Eye (tissue), 1 donor: ENCODE measurements at regions not wholly inside any gene's neighbourhood (a gene's known extent, or its start where the extent isn't known, plus 50 kb on each side); places are given as distances from the start of the nearest gene placed in this dataset.

Experiments used
- DNase-seq: peaks from one replicate; pipeline ENCODE4 v3.0.0-alpha.2; 2015

GRCh38 chr20:40203032-40203431 lies 486.0 kb downstream of the MAFB start:
- no peak for DNase-seq

- peak; percentile 67 for DNase-seq
Measured at GRCh38 chr20:40197691-40198090, 491.3 kb downstream of the MAFB start.

GRCh38 chr20:40196846-40197436 lies 492.1 kb downstream of the MAFB start:
- DNase-seq = peak; percentile 9

GRCh38 chr20:40195742-40196141 lies 493.3 kb downstream of the MAFB start:
- DNase-seq = no peak

- no peak for DNase-seq
Measured at GRCh38 chr20:40192529-40192928, 496.5 kb downstream of the MAFB start.

- DNase-seq = no peak
Measured at GRCh38 chr20:40192081-40192480, 497.0 kb downstream of the MAFB start.

- DNase-seq = no peak
Measured at GRCh38 chr20:40191573-40191972, 497.5 kb downstream of the MAFB start.

GRCh38 chr20:40189621-40190020 lies 499.4 kb downstream of the MAFB start:
- no peak for DNase-seq

- no peak for DNase-seq
Measured at GRCh38 chr20:40188319-40188718, 500.7 kb downstream of the MAFB start.

GRCh38 chr20:40186826-40187225 lies 502.2 kb downstream of the MAFB start:
- DNase-seq = no peak

GRCh38 chr20:40181676-40182075 lies 507.4 kb downstream of the MAFB start:
- DNase-seq = no peak

GRCh38 chr20:40176098-40176841 lies 512.8 kb downstream of the MAFB start:
- no peak for DNase-seq

GRCh38 chr20:40175296-40175695 lies 513.7 kb downstream of the MAFB start:
- peak; percentile 76 for DNase-seq

GRCh38 chr20:40173872-40174271 lies 515.2 kb downstream of the MAFB start:
- no peak for DNase-seq

- no peak for DNase-seq
Measured at GRCh38 chr20:40168981-40169620, 519.9 kb downstream of the MAFB start.

GRCh38 chr20:40161391-40161790 lies 527.6 kb downstream of the MAFB start:
- no peak for DNase-seq

GRCh38 chr20:40160097-40160550 lies 528.9 kb downstream of the MAFB start:
- DNase-seq = peak; percentile 56

- no peak for DNase-seq
Measured at GRCh38 chr20:40159276-40159675, 529.8 kb downstream of the MAFB start.

- DNase-seq = no peak
Measured at GRCh38 chr20:40156600-40157317, 532.3 kb downstream of the MAFB start.

GRCh38 chr20:40154514-40154913 lies 534.5 kb downstream of the MAFB start:
- DNase-seq = no peak

GRCh38 chr20:40148886-40149285 lies 540.1 kb downstream of the MAFB start:
- no peak for DNase-seq

- DNase-seq = no peak
Measured at GRCh38 chr20:40146071-40146470, 543.0 kb downstream of the MAFB start.

GRCh38 chr20:40144581-40144980 lies 544.5 kb downstream of the MAFB start:
- no peak for DNase-seq
